ENCODE measurements at regions not wholly inside any gene's neighbourhood (a gene's known extent, or its start where the extent isn't known, plus 50 kb on each side); places are given as distances from the start of the nearest gene placed in this dataset.
"Not testable (repeated sequence)": the region's sequence is repeated elsewhere in the genome, so short reads cannot be mapped to it uniquely, and the experiment has no call there.

DNA sequence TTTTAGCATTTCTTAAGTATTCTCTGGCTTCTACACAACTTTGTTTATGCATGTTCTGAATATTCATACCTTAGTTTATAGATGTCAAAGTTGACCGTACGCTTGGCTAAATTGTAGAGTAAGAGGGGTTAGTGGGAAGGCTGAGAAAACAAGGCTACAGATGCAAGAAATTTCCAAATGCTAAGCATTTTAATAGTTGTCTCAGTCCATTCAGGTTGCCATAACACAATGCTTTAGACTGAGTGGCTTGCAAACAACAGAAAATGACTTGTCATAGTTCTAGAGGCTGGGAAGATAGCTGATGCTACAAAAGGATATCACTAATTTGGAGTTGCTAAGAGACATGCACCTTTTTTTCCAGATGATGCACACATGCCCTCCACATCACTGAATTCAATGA lies 53.0 kb upstream of the C1QTNF3 start:
- DNase-seq (ENCODE audit: low read depth), result not testable (repeated sequence)

DNA sequence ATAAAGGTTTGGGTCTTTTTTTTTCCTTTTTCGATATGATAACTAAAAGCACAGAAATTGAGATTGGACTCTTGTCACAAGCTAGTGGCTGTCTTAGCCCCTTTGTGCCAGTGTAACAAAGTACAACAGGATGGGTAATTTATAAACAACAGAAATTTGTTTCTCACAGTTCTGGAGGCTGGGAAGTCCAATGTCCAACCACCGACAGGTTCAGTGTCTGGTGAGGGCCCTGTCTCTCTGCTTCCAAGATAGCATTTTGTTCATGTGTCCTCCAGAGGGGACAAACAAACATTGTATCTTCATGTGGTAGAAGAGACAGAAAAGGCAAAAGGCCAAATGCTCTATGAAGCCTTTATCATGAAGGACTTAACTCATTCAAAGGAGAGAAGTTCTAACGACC lies 56.9 kb upstream of the C1QTNF3 start:
- DNase-seq (ENCODE audit: low read depth), result not testable (repeated sequence)

GRCh38 chr5:34101567-34101966 lies 58.6 kb upstream of the C1QTNF3 start:
- DNase-seq (ENCODE audit: low read depth), result not testable (repeated sequence)

GRCh38 chr5:34108897-34109296 lies 65.9 kb upstream of the C1QTNF3 start:
- not testable (repeated sequence) for DNase-seq (ENCODE audit: low read depth)

DNA sequence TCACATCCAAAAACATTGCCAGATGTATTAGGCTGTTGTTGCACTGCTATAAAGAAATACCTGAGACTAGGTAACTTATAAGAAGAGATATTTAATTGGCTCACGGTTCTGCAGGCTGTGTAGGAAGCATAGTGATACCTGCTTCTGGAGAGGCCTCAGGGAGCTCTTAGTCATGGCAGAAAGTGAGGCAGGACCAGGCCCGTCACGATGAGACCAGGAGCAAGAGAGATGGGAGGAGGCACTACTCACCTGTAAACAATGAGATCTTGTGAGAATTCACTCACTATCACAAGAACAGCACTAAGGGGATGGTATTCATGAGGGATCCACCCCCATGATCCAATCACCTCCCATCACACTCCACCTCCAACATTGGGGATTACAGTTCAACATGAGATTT lies 81.3 kb upstream of the C1QTNF3 start:
- DNase-seq (ENCODE audit: low read depth), result not testable (repeated sequence)

- not testable (repeated sequence) for DNase-seq (ENCODE audit: low read depth)
Observed at GRCh38 chr5:34125354-34125753, 82.3 kb upstream of the C1QTNF3 start.

DNA sequence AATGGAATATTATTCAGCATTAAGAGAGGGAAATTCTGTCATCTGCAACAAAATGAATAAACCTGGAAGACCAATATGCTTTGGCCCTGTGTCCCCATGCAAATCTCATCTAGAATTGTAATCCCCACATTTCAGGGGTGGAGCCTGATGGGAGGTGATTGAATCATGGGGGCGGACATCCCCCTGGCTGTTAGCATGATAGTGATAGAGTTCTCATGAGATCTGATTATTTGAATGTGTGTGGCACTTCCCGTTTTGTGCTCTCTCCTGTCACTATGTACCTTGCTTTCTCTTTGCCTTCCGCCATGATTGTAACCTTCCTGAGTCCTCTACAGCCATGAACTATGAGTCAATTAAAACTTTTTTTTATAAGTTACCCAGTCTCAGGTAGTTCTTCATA lies 83.7 kb upstream of the C1QTNF3 start:
- not testable (repeated sequence) for DNase-seq (ENCODE audit: low read depth)

GRCh38 chr5:34127818-34128217 lies 84.8 kb upstream of the C1QTNF3 start:
- DNase-seq (ENCODE audit: low read depth), result not testable (repeated sequence)

DNA sequence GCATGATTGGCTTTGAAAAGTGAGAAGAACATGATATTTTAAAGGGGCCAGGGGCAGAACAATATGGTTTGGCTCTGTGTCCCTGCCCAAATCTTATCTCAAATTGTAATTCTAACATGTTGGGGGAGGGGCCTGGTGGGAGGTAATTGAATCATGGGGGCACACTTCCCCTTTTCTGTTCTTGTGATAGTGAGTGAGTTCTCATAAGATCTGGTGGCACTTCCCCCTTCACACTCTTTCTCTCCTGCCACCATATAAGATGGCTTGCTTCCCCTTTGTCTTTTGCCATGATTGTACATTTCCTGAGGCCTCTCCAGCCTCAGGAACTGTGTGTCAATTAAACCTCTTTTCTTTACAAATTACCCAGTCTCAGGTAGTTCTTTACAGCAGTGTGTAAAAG lies 85.9 kb upstream of the C1QTNF3 start:
- not testable (repeated sequence) for DNase-seq (ENCODE audit: low read depth)

GRCh38 chr5:34154988-34155387 lies 112.0 kb upstream of the C1QTNF3 start:
- not testable (repeated sequence) for DNase-seq (ENCODE audit: low read depth)

DNA sequence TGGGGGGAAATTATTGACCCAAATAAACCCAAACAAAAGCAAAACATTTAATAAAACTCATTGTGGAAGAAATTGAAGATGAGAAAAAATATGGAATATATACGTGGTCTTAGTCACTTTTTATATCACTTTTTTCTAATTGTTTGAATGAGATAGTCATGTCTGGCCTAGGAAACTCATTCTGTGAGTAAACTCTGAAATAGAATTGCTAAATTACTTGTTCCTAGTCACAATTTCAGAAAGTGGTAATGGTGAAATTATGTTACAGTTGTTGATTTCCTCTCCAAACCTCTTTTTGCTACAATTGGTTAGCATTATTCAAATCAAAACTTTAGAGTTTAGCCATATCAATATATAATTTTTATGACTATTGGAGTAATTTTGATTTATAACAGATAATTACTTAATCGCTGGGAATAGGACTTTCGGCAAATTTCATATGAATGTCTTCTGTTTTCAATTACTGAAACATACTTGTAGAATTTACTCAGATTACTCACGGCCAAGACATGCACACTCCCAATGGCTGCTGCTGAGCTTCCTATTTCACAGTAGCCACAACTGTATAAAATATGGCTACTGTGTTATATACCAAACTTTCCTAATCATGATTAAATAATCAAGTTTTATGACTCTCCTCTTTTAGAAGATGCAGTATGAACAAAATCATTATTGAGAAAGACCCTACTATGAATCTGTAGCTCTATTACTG lies 113.8 kb upstream of the C1QTNF3 start:
- DNase-seq (ENCODE audit: low read depth), result peak; percentile 55

GRCh38 chr5:34160904-34161303 lies 117.9 kb upstream of the C1QTNF3 start:
- DNase-seq (ENCODE audit: low read depth), result not testable (repeated sequence)

DNA sequence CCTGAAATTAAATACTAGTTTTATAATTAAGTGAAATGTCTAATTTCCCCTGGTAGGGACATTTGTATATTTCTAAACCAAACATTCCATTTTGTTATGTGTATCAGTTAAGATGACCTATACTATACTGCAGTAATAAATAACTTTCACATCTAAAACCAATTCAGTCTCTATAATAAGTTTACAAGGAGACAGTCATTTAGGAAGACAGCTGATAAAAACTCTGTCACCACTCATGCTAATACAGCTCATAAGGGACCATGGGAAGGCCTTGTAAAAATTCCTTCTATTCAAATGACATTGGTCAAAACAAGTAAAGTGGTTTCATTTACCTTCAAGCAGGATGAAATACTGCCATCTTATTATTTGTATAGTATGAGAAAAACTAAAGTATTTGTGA lies 128.4 kb upstream of the C1QTNF3 start:
- DNase-seq (ENCODE audit: low read depth), result not testable (repeated sequence)

DNA sequence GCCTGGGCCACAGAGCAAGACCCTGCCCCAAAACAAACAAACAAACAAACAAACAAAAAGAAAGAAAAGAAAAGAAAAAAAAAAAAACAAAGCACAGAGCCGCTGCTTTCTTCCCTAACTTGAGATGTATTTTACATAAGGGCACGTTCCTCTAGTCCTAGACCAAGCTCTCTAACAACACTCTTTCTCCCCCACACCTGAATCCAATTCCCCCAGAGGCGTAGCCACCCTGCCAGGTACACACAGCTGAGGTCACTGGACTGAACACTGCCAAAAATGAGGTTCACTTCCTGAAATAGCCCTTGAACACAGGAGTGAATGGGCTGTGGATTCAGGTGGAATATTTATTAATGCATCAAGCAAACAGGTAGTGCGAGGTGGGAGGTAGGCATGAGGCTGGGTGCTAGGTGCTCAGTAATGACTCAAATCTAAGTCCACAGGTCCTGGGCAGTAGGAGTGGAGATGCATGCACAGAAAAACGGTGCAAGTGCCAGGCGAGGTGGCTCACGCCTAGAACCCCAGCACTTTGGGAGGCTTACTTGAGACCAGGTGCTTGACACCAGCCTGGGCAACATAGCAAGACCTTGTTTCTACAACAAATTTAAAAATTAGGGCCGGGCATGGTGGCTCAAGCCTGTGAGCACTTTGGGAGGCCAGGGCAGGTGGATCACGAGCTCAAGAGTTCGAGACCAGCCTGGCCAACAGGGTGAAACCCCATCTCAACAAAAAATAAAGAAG lies 136.6 kb upstream of the C1QTNF3 start:
- not testable (repeated sequence) for DNase-seq (ENCODE audit: low read depth)

DNA sequence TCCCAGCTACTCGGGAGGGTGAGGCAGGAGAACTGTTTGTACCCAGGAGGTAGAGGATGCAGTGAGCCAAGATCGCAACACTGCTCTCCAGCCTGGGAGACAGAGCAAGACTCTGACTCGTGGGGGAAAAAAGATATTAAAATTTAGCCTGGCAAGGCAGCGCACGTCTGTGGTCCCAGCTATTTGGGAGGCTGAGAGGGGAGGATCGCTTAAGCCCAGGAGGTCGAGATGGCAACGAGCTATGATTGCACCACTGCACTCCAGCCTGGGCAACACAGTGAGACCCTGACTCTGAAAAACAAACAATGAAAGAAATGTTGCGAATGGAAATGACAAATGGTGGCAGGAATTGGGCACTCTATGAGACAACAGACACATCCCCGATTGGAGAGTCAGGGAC lies 137.2 kb upstream of the C1QTNF3 start:
- not testable (repeated sequence) for DNase-seq (ENCODE audit: low read depth)

GRCh38 chr5:34180940-34181614 lies 138.1 kb upstream of the C1QTNF3 start:
- DNase-seq (ENCODE audit: low read depth), result not testable (repeated sequence)

DNA sequence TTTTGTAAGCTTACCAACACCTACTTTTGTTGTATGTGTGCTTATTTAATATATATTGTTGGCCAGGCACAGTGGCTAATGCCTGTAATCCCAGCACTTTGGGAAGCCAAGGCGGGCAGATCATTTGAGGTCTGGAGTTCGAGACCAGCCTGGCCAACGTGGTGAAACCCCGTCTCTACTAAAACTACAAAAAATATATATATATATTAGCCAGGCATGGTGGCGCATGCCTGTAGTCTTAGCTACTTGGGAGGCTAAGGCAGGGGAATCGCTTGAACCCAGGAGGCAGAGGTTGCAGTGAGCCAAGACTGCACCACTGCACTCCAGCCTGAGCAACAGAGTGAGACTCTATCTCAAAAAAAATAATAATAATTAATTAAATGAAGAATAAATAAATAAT lies 142.0 kb upstream of the C1QTNF3 start:
- DNase-seq (ENCODE audit: low read depth), result not testable (repeated sequence)

DNA sequence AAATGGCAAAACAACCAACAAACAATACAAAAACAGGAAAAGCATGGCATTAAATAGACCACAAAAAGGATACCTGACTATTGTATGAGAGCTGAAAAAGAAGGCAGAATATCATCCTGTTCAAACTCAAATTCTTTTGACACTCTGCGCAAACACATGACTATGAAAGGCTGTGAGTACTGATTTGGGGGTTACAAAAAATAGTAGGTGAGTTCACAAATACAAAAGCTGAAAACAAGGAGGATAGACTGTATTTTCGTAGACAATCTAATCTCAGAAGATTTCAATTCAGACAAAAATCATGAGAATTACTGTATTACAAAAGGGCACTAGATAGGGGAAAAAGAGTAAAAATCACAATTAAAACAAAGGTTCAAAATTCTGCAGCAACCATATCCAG lies 142.6 kb upstream of the C1QTNF3 start:
- not testable (repeated sequence) for DNase-seq (ENCODE audit: low read depth)

DNA sequence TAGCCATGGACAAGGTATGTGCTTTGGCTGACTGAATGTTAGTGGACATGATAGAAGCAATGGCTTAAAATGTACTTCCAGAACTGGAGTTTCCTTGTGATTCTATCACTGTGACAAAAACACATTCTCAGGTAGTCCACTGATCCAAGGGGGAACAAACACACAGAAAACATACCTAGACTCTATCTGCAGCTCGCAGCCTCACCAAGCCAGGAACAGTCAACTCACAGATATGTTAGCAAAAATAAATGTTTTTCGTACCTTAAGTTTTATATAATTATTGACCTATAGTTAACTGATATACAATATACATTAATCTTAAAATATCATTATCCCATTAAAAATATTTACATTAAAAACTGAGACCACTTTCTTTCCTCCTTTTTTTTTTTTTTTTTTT lies 143.1 kb upstream of the C1QTNF3 start:
- not testable (repeated sequence) for DNase-seq (ENCODE audit: low read depth)

GRCh38 chr5:34186865-34187264 lies 143.9 kb upstream of the C1QTNF3 start:
- DNase-seq (ENCODE audit: low read depth), result not testable (repeated sequence)

DNA sequence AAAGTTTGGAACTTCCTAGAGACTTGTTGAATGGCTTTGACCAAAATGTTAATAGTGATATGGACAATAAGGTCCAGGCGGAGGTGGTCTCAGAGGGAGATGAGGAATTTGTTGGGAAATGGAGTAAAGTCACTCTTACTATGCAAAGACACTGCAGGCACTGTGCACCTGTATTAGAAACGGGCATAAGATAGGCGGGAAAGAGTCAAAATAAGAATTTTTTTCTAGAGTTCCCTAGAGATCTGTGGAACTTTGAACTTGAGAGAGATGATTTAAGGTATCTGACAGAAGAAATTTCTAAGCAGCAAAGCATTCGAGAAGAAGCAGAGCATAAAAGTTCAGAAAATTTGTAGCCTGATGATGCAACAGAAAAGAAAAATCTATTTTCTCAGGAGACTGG lies 144.4 kb upstream of the C1QTNF3 start:
- not testable (repeated sequence) for DNase-seq (ENCODE audit: low read depth)

GRCh38 chr5:34188001-34188822 lies 145.2 kb upstream of the C1QTNF3 start:
- DNase-seq (ENCODE audit: low read depth), result peak; percentile 30
